Transverse colon (tissue), 4 donors: ENCODE measurements at regions not wholly inside any gene's neighbourhood (a gene's known extent, or its start where the extent isn't known, plus 50 kb on each side); places are given as distances from the start of the nearest gene placed in this dataset.

Experiments used
- CTCF ChIP-seq, 5 experiments: fragments of 200-600 bp in 3 of 5; fragments of 450-650 bp in 2 of 5; sonication (generic) in 3 of 5; IDR thresholded peaks; 1 replicate in 2 of 5; 2 replicates in 3 of 5; pipeline ENCODE4 v1.5.1; 2016 to 2017; ENCODE audit warnings: antibody characterized with exemption in 5 of 5, inconsistent platforms in 3 of 5, mild to moderate bottlenecking in 2 of 5, moderate library complexity in 1 of 5
- EP300 ChIP-seq: sonication (generic); formaldehyde crosslinking; IDR thresholded peaks from one replicate; pipeline ENCODE4 v1.6.1; 2017; ENCODE audit warnings: antibody characterized with exemption, low read depth
- POLR2A ChIP-seq: fragments of 450-650 bp; IDR thresholded peaks from one replicate; pipeline ENCODE4 v1.6.1; 2016; ENCODE audit warnings: antibody characterized with exemption, mild to moderate bottlenecking, moderate library complexity
- POLR2AphosphoS5 ChIP-seq, 3 donors: sonication (generic); formaldehyde crosslinking; IDR thresholded peaks; one replicate each; pipeline ENCODE4 v1.6.1; 2016; ENCODE audit warnings: antibody characterized with exemption in 3 of 3

GRCh38 chr9:31697956-31698355, 686.5 kb upstream of the ACO1 start:
- TF ChIP-seq CTCF (IDR thresholded peaks at IDR 0.05) (no peak), POLR2A (no peak), POLR2AphosphoS5 (IDR thresholded peaks at IDR 0.05) (no peak), EP300 (no peak)
